ENCODE measurements at regions not wholly inside any gene's neighbourhood (a gene's known extent, or its start where the extent isn't known, plus 50 kb on each side); places are given as distances from the start of the nearest gene placed in this dataset.

DNA sequence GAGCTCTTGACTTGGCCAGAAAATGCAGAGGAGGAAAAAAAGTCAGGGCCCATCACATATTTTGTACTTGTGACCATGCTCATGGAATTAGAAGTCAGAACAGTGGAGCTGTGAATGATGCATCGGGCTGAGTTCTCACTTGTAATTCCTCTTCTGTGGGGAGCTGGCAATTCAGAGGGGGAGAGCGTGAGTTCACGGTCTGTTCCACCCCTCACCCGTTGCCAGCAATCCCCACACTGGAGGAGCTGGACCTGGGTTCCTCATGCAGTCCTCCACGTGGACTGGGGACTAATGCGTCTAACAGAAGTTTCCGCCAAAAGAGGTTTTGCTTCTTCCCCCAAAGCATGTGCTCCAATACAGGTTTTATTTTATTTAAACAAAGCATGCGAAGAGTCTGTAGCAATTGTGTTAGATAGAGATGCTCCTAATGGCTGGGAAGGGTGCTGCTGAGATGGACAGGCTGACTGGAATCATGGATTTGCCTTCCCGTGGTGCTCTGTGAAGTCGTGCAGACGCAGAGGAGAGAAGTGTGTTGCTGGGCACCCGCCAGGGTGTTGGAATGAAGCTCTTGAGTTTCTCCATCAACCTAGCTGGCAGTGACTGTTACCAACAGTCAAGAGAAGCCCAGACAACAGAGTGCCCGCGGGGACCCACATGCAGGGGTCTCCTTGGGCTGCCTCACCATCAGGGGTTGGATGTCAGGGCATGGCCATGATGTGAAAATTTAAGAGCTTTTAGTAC, 77.4 kb upstream of the PCSK6 start:
- TF ChIP-seq, protein P1, sequence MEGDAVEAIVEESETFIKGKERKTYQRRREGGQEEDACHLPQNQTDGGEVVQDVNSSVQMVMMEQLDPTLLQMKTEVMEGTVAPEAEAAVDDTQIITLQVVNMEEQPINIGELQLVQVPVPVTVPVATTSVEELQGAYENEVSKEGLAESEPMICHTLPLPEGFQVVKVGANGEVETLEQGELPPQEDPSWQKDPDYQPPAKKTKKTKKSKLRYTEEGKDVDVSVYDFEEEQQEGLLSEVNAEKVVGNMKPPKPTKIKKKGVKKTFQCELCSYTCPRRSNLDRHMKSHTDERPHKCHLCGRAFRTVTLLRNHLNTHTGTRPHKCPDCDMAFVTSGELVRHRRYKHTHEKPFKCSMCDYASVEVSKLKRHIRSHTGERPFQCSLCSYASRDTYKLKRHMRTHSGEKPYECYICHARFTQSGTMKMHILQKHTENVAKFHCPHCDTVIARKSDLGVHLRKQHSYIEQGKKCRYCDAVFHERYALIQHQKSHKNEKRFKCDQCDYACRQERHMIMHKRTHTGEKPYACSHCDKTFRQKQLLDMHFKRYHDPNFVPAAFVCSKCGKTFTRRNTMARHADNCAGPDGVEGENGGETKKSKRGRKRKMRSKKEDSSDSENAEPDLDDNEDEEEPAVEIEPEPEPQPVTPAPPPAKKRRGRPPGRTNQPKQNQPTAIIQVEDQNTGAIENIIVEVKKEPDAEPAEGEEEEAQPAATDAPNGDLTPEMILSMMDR (IDR thresholded peaks at IDR 0.05): no peak
- no peak for TF ChIP-seq POLR2AphosphoS5 (IDR thresholded peaks at IDR 0.05)
- TF ChIP-seq EP300 (IDR thresholded peaks at IDR 0.05): no peak
